ENCODE measurements at regions not wholly inside any gene's neighbourhood (a gene's known extent, or its start where the extent isn't known, plus 50 kb on each side); places are given as distances from the start of the nearest gene placed in this dataset.

- no peak for DNase-seq
Observed at GRCh38 chr1:29521438-29521715, 285.1 kb downstream of the PTPRU start.

- DNase-seq, result no peak
Observed at GRCh38 chr1:29520571-29521437, 284.5 kb downstream of the PTPRU start.

GRCh38 chr1:29519788-29520110 is 283.4 kb downstream of the PTPRU start:
- DNase-seq, result no peak

GRCh38 chr1:29519108-29519787 is 282.9 kb downstream of the PTPRU start:
- DNase-seq, result no peak

- no peak for DNase-seq
Observed at GRCh38 chr1:29518183-29518835, 282.0 kb downstream of the PTPRU start.

GRCh38 chr1:29517251-29518086 is 281.1 kb downstream of the PTPRU start:
- DNase-seq, result no peak

GRCh38 chr1:29516063-29516820 is 279.9 kb downstream of the PTPRU start:
- DNase-seq, result no peak

- DNase-seq, result no peak
Observed at GRCh38 chr1:29515170-29515955, 279.0 kb downstream of the PTPRU start.

GRCh38 chr1:29514361-29515169 is 278.2 kb downstream of the PTPRU start:
- no peak for DNase-seq

- no peak for DNase-seq
Observed at GRCh38 chr1:29513357-29513756, 277.0 kb downstream of the PTPRU start.

GRCh38 chr1:29511436-29511835 is 275.1 kb downstream of the PTPRU start:
- DNase-seq, result no peak

- DNase-seq, result no peak
Observed at GRCh38 chr1:29508458-29509107, 272.3 kb downstream of the PTPRU start.

GRCh38 chr1:29506678-29507225 is 270.4 kb downstream of the PTPRU start:
- DNase-seq, result no peak

- DNase-seq, result no peak
Observed at GRCh38 chr1:29505532-29506220, 269.4 kb downstream of the PTPRU start.

- DNase-seq, result no peak
Observed at GRCh38 chr1:29504709-29505410, 268.5 kb downstream of the PTPRU start.

GRCh38 chr1:29504196-29504595 is 267.9 kb downstream of the PTPRU start:
- DNase-seq, result no peak

GRCh38 chr1:29502911-29503840 is 266.9 kb downstream of the PTPRU start:
- no peak for DNase-seq
